NCI-H2029 treated with DMSO at 0.1 percent for 48 hours (cell line): ENCODE measurements at regions not wholly inside any gene's neighbourhood (a gene's known extent, or its start where the extent isn't known, plus 50 kb on each side); places are given as distances from the start of the nearest gene placed in this dataset.
"Not testable (repeated sequence)": the region's sequence is repeated elsewhere in the genome, so short reads cannot be mapped to it uniquely, and the experiment has no call there.

Experiments
- DNase-seq: peaks from one replicate; lab custom pipeline; 2025; lab: John Stamatoyannopoulos, UW

DNA sequence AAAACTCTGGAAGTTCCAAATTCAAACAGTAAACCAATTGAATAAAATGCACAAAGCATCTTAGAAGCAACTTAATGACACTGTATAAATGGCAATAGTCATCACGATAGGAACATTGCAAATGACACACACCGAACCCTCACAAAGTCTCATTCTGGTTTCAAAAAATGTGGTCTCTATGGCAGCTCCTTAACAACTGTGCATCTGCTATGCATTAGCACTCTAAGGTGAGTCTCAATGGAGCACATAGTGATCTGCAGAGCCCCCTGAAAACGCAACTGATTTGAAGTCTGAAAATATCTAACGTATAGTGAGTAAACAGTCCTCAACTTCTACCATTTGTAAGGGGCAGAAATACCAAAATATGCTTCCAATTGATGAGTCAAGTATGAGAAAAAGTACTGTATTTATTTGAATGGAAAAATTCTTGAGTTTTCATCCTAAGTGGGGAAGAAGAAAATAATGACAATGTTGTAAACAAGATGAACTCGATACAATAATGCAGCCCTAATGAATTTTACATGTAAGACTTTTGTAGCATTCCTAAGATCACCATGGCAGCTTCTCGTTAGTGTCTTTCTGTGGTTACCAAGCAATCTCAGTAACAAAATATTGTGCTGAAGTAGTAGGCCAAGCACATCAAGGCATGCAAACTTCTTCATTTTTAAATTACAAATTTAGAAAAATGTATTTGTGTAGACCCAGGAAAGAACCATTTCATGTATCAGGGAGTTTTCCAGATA lies 517.5 kb upstream of the FAM174A start:
- DNase-seq = no peak

DNA sequence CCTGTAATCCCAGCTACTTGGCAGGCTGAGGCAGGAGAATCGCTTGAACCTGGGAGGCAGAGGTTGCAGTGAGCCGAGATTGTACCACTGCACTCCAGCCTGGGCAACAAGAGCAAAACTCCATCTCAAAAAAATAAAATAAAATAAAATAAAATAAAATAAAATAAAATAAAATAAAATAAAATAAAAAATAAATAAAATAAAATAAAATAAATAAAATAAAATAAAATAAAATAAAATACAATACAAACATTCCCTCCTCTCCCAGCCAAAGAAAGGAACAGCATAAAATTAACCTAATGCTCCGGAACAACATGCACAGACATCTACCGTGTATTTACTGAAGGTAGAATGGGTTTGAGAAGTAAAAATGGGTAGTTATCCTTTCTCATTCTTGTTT lies 521.9 kb upstream of the FAM174A start:
- not testable (repeated sequence) for DNase-seq

GRCh38 chr5:100011160-100011559 lies 524.0 kb upstream of the FAM174A start:
- not testable (repeated sequence) for DNase-seq

- no peak for DNase-seq
Observed at GRCh38 chr5:100004969-100005368, 530.2 kb upstream of the FAM174A start.

DNA sequence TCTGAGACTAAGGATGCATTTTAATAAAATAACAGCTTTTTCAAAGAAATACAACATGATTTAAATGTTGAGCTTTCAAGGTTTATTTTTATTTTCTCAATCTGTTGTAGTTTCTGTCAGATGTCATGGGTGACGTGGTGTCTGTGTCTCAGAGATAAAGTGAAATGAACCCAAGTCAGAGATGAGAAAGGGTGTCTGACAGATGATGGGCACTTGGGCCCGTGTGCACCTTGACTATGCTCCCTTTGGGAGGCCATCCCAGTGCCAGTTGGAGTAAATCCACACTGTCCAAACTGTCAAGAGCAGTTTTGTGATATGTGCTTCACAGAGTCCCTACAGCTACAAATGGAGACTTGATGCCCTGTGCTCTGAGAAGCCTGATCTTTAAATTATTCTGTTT lies 536.9 kb upstream of the FAM174A start:
- DNase-seq = no peak

- no peak for DNase-seq
Observed at GRCh38 chr5:99995407-99995806, 539.8 kb upstream of the FAM174A start.

- DNase-seq = no peak
Observed at GRCh38 chr5:99973779-99974178, 561.4 kb upstream of the FAM174A start.

GRCh38 chr5:99955962-99956361 lies 579.2 kb upstream of the FAM174A start:
- DNase-seq = no peak

- DNase-seq = no peak
Observed at GRCh38 chr5:99955006-99955405, 580.2 kb upstream of the FAM174A start.

GRCh38 chr5:99949969-99950524 lies 585.1 kb upstream of the FAM174A start:
- no peak for DNase-seq

GRCh38 chr5:99949361-99949760 lies 585.8 kb upstream of the FAM174A start:
- no peak for DNase-seq

GRCh38 chr5:99948850-99949249 lies 586.3 kb upstream of the FAM174A start:
- no peak for DNase-seq

GRCh38 chr5:99945478-99946442 lies 589.4 kb upstream of the FAM174A start:
- no peak for DNase-seq

DNA sequence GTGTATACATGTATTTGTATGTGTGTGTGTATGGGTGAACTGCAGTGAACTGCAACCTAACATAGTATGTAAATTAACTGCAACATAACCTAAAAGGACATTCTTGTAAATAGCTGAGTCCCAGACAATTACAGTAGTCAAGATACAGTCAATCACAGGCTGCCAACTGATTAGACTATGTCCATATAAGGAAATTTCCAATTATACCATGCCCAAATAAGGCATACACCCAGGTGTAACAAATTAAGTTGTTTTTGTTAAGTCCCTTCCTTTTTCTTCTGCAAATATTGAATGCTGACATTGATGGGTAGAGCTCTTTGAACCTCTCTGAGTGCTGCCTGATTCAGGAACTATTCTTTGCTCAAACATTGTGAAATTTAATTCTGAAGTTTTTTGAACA lies 594.6 kb upstream of the FAM174A start:
- DNase-seq = no peak

DNA sequence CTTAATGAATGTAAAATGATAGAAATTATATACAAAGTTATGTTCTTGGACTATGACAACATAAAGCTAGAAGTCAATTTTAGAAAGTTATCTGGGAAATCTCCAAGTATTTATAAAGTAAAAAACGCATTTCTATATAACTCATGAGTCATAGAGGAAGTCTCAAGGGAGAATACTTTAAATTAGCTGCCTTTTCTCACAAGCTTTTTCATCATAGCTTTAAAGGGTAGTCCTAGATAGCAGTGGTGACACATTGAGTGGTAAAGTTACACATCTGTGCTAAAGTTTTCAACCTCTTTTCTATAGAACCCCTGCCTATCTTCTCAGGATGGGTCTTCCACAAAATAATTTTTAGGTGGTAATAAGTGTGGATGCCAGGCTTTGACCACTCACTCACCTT lies 598.3 kb upstream of the FAM174A start:
- DNase-seq = no peak

- DNase-seq = no peak
Observed at GRCh38 chr5:99929806-99930135, 605.4 kb upstream of the FAM174A start.

DNA sequence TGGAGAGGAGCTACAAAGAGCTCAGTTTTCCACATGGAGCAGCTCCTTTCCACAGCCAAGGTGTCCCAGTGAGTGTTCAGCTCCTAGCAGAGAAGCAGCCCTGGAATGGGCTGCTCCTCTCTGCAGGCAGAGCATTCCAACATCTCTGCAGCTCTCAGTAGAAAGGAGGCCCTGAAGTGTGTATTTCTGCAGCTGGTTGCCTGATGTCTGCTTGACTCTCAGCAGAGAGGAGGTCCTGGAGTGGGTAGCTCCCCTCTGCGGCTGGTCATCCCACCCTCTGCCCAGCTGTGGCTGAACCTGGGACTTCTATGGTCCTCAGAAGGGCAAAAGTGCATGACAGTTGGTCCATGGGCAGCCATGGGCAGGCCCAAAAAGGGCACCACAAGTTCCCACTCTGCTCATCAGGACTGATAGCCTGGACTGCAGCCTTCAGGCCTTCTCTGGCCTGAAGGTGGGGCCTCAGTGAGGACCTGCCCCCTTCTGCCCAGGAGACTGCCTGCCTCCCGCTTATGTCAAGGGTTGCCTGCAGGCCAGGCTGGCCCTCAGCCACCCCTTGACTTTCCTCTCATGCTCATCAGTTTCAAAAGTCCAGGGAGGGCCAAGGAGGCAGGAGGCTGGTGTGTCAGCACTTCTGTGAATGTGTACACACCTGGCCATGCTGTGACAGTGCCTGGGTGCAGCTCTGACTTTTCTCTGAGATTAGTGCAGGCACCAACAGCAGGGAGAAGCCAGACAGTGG lies 605.9 kb upstream of the FAM174A start:
- no peak for DNase-seq

- DNase-seq = no peak
Observed at GRCh38 chr5:99928490-99928889, 606.7 kb upstream of the FAM174A start.

DNA sequence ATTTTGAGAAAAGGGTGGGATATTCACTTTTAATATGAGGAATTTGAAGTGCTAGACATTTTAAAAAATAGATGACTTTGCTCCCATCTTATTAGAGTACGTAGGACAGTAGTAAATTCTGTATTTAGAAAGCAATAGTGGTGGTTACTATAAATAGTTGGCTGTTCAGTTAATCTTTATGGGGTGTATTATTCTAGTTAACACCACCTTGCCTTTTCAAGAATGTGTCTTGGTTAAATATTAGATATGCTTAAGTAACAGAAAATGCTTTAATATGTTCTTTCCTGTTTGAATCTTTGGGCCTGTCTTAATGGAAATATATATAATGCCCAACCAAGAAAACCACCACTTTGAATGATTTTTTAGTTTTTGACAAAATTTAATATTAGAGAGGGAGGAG lies 608.7 kb upstream of the FAM174A start:
- DNase-seq = no peak

GRCh38 chr5:99922386-99922785 lies 612.8 kb upstream of the FAM174A start:
- DNase-seq = no peak

GRCh38 chr5:99911971-99912370 lies 623.2 kb upstream of the FAM174A start:
- DNase-seq = no peak

DNA sequence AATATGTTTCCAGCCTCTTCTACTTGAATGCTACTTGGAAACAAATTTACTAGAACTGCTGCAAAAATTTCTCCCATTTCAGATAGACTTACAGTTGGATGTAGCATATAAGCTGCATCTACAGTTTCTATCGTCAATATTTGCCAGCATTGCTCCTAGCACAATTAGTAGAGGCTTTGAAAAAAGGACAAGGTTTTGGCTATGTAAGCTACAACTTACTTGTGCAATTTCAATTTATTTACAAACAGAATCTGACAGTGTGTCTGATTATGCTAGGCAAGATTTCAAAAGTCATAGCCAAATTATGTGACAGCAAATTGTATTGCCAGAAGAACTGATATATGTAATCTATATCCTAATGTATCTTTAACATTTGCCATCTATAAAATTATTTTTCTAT lies 628.4 kb upstream of the FAM174A start:
- DNase-seq = no peak
